Nephron (organoid): ENCODE measurements at regions not wholly inside any gene's neighbourhood (a gene's known extent, or its start where the extent isn't known, plus 50 kb on each side); places are given as distances from the start of the nearest gene placed in this dataset.
"Not testable (repeated sequence)": the region's sequence is repeated elsewhere in the genome, so short reads cannot be mapped to it uniquely, and the experiment has no call there.

ENCODE experiments used
- H3K27ac Mint-ChIP-seq, 3 experiments: 2 replicates each; pipeline ENCODE4 v1.8.0; 2020; ENCODE audit warnings: mixed read lengths in 3 of 3, mild to moderate bottlenecking in 2 of 3, moderate library complexity in 1 of 3
- H3K27me3 Mint-ChIP-seq: 2 replicates; pipeline ENCODE4 v1.8.0; 2021; ENCODE audit warnings: low read depth, mild to moderate bottlenecking, moderate library complexity, mixed read lengths
- H3K36me3 Mint-ChIP-seq: 2 replicates; pipeline ENCODE4 v1.8.0; 2020; ENCODE audit warnings: low read depth, mixed read lengths
- H3K4me1 Mint-ChIP-seq: 2 replicates; pipeline ENCODE4 v1.8.0; 2020; ENCODE audit warnings: mixed read lengths
- H3K4me3 Mint-ChIP-seq, 3 experiments: 2 replicates each; pipeline ENCODE4 v1.8.0; 2020; ENCODE audit warnings: mild to moderate bottlenecking in 3 of 3, mixed read lengths in 3 of 3, moderate library complexity in 2 of 3
- H3K9me3 Mint-ChIP-seq: 2 replicates; pipeline ENCODE4 v1.8.0; 2020; ENCODE audit warnings: mixed read lengths
- CTCF ChIP-seq, 3 experiments: fragments of 200-600 bp; sonication (generic); IDR thresholded peaks; one replicate each; pipeline ENCODE4 v1.5.0; 2021; ENCODE audit warnings: antibody characterized with exemption in 3 of 3; ENCODE audit not compliant: unreplicated experiment in 3 of 3

- Mint-ChIP-seq H3K36me3 (no peaks in the 10 kb centered on the region), H3K27me3 (no peaks in the 10 kb centered on the region), H3K9me3 (peaks cover 2% of the 10 kb centered on the region), H3K4me1 (no peaks in the 10 kb centered on the region), H3K27ac (no peak overlapping the region), H3K4me3 (no peak overlapping the region)
- TF ChIP-seq CTCF (IDR thresholded peaks at IDR 0.05; ENCODE audit: unreplicated experiment in 3 of 3), result no peak
These were observed 760.7 kb downstream of the GRIK2 start for GRCh38 chr6:102154176-102154575.

GRCh38 chr6:102154874-102155273 is 761.4 kb downstream of the GRIK2 start:
- no peaks in the 10 kb centered on the region for H3K4me1 Mint-ChIP-seq
- H3K36me3 Mint-ChIP-seq, result no peaks in the 10 kb centered on the region
- peaks cover 2% of the 10 kb centered on the region for H3K9me3 Mint-ChIP-seq
- H3K27ac Mint-ChIP-seq, result no peak overlapping the region
- no peak overlapping the region for H3K4me3 Mint-ChIP-seq
- TF ChIP-seq CTCF (IDR thresholded peaks at IDR 0.05; ENCODE audit: unreplicated experiment in 3 of 3), result no peak
- no peaks in the 10 kb centered on the region for H3K27me3 Mint-ChIP-seq

GRCh38 chr6:102169802-102170201 is 776.3 kb downstream of the GRIK2 start:
- not testable (repeated sequence) for H3K27ac Mint-ChIP-seq, H3K27me3 Mint-ChIP-seq, H3K4me1 Mint-ChIP-seq, H3K36me3 Mint-ChIP-seq
- Mint-ChIP-seq H3K9me3 (peaks cover 31% of the 10 kb centered on the region), H3K4me3 (peak overlapping the region in 1 of 3 experiments; percentile 36)

GRCh38 chr6:102187186-102187585 is 793.7 kb downstream of the GRIK2 start:
- no peak overlapping the region for H3K4me3 Mint-ChIP-seq
- TF ChIP-seq CTCF (IDR thresholded peaks at IDR 0.05; ENCODE audit: unreplicated experiment in 3 of 3), result no peak
- no peaks in the 10 kb centered on the region for H3K27me3 Mint-ChIP-seq
- peaks cover 3% of the 10 kb centered on the region for H3K9me3 Mint-ChIP-seq
- H3K4me1 Mint-ChIP-seq, result no peaks in the 10 kb centered on the region
- H3K27ac Mint-ChIP-seq, result no peak overlapping the region
- no peaks in the 10 kb centered on the region for H3K36me3 Mint-ChIP-seq

GRCh38 chr6:102195311-102195710 is 801.8 kb downstream of the GRIK2 start:
- no peak for TF ChIP-seq CTCF (IDR thresholded peaks at IDR 0.05; ENCODE audit: unreplicated experiment in 3 of 3)
- no peak overlapping the region for H3K4me3 Mint-ChIP-seq
- no peaks in the 10 kb centered on the region for H3K27me3 Mint-ChIP-seq
- no peaks in the 10 kb centered on the region for H3K4me1 Mint-ChIP-seq
- H3K36me3 Mint-ChIP-seq, result peaks cover 9% of the 10 kb centered on the region
- peaks cover 35% of the 10 kb centered on the region for H3K9me3 Mint-ChIP-seq
- no peak overlapping the region for H3K27ac Mint-ChIP-seq

GRCh38 chr6:102197211-102197610 is 803.7 kb downstream of the GRIK2 start:
- no peaks in the 10 kb centered on the region for H3K27me3 Mint-ChIP-seq
- H3K27ac Mint-ChIP-seq, result no peak overlapping the region
- H3K36me3 Mint-ChIP-seq, result peaks cover 9% of the 10 kb centered on the region
- no peak overlapping the region for H3K4me3 Mint-ChIP-seq
- peaks cover 32% of the 10 kb centered on the region for H3K9me3 Mint-ChIP-seq
- H3K4me1 Mint-ChIP-seq, result no peaks in the 10 kb centered on the region
- TF ChIP-seq CTCF (IDR thresholded peaks at IDR 0.05; ENCODE audit: unreplicated experiment in 3 of 3), result no peak
